Activated CD4-positive, alpha-beta T cell treated with anti-CD3 and anti-CD28 coated beads, Interleukin-2, amount 50 U/mL, for 4 hours (primary cell): ENCODE measurements at regions not wholly inside any gene's neighbourhood (a gene's known extent, or its start where the extent isn't known, plus 50 kb on each side); places are given as distances from the start of the nearest gene placed in this dataset.
"Not testable (repeated sequence)": the region's sequence is repeated elsewhere in the genome, so short reads cannot be mapped to it uniquely, and the experiment has no call there.

Source experiments
- DNase-seq, 2 experiments: peaks; one replicate each; pipeline ENCODE4 v3.0.0-alpha.2; 2020

GRCh38 chr16:13632504-13632903 is 287.4 kb upstream of the ERCC4 start:
- not testable (repeated sequence) for DNase-seq

- DNase-seq: no peak
These were observed 286.5 kb upstream of the ERCC4 start for GRCh38 chr16:13633391-13633861.

GRCh38 chr16:13634253-13634652 is 285.7 kb upstream of the ERCC4 start:
- no peak for DNase-seq

- DNase-seq: no peak
These were observed 285.0 kb upstream of the ERCC4 start for GRCh38 chr16:13634959-13635358.

- no peak for DNase-seq
These were observed 281.7 kb upstream of the ERCC4 start for GRCh38 chr16:13638218-13638617.

- no peak for DNase-seq
These were observed 276.5 kb upstream of the ERCC4 start for GRCh38 chr16:13643412-13643811.

GRCh38 chr16:13645601-13646245 is 274.2 kb upstream of the ERCC4 start:
- no peak for DNase-seq

GRCh38 chr16:13660807-13661206 is 259.1 kb upstream of the ERCC4 start:
- DNase-seq: no peak

GRCh38 chr16:13665876-13666275 is 254.1 kb upstream of the ERCC4 start:
- DNase-seq: no peak

- DNase-seq: no peak
These were observed 247.8 kb upstream of the ERCC4 start for GRCh38 chr16:13672196-13672595.

- no peak for DNase-seq
These were observed 239.7 kb upstream of the ERCC4 start for GRCh38 chr16:13680021-13680889.

GRCh38 chr16:13684819-13685563 is 235.0 kb upstream of the ERCC4 start:
- DNase-seq: no peak

- DNase-seq: no peak
These were observed 223.9 kb upstream of the ERCC4 start for GRCh38 chr16:13696017-13696416.

GRCh38 chr16:13697013-13697412 is 222.9 kb upstream of the ERCC4 start:
- DNase-seq: no peak

- no peak for DNase-seq
These were observed 222.4 kb upstream of the ERCC4 start for GRCh38 chr16:13697568-13697967.

- no peak for DNase-seq
These were observed 217.3 kb upstream of the ERCC4 start for GRCh38 chr16:13702614-13703013.

GRCh38 chr16:13708347-13709120 is 211.4 kb upstream of the ERCC4 start:
- no peak for DNase-seq

GRCh38 chr16:13718748-13719147 is 201.2 kb upstream of the ERCC4 start:
- DNase-seq: no peak

- no peak for DNase-seq
These were observed 192.0 kb upstream of the ERCC4 start for GRCh38 chr16:13727943-13728342.

GRCh38 chr16:13733561-13733960 is 186.4 kb upstream of the ERCC4 start:
- no peak for DNase-seq

GRCh38 chr16:13739621-13740373 is 180.2 kb upstream of the ERCC4 start:
- DNase-seq: not testable (repeated sequence)

GRCh38 chr16:13742928-13743327 is 177.0 kb upstream of the ERCC4 start:
- no peak for DNase-seq
